ENCODE measurements at regions not wholly inside any gene's neighbourhood (a gene's known extent, or its start where the extent isn't known, plus 50 kb on each side); places are given as distances from the start of the nearest gene placed in this dataset.

DNA sequence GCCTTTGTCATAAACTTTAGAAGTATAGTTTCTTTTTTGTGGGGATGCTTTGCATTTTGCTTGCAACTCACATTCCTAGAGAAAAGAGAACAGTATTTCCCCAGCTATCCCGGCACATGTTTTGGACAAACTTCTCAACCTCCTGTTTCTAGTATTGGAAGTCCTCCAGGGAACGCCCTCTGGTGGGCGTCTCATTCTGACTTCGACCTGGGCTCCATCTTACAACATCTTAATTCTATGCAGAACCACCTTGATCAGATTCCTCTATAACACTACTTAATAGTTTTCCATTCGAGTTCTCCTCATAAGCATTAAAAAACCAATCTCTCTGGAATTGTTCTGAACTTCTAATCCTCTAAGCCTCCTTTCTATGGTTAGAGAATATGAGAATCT is 139.5 kb upstream of the FZD8 start:
- no peak overlapping the region for H3K4me3 ChIP-seq (ENCODE audit: insufficient read depth, low read depth, low read length)
- H3K9me3 ChIP-seq (ENCODE audit: control insufficient read depth, insufficient read depth, low read length): no peaks in the 10 kb centered on the region
- no peak overlapping the region for H2BK20ac ChIP-seq (ENCODE audit: low read depth, low read length)
- no peak overlapping the region for H2AK5ac ChIP-seq (ENCODE audit: low read depth, low read length)
- H3K79me1 ChIP-seq (ENCODE audit: low read depth in 1 of 2, low read length in 2 of 2): no peaks in the 10 kb centered on the region
- 80% methylated on average over 2 of the region's 5 CpGs; no CpG with 5 or more reads in 1 of the 2 experiments for WGBS, 2 experiments (ENCODE audit: extremely low coverage in 2 of 2, insufficient read length in 1 of 2)
- no peak overlapping the region for H4K91ac ChIP-seq (ENCODE audit: insufficient read depth, low read depth, low read length)
- H3K14ac ChIP-seq (replicated peaks; ENCODE audit: low read depth, low read length): no peak overlapping the region
- no peak for ATAC-seq (ENCODE audit: low read depth)
- peaks cover 2% of the 10 kb centered on the region; the same call in 1 of the 2 replicates for H3K27me3 ChIP-seq (ENCODE audit: control insufficient read depth, insufficient read depth, low read length)
- no peak overlapping the region for H4K5ac ChIP-seq (ENCODE audit: low read depth, low read length)
- no peak overlapping the region for H3K56ac ChIP-seq (ENCODE audit: extremely low read depth, insufficient read depth, low read length)
- no peak overlapping the region for H3K9ac ChIP-seq (ENCODE audit: low read depth, low read length)
- no peak overlapping the region for H2BK120ac ChIP-seq (ENCODE audit: low read depth, low read length)
- H2BK5ac ChIP-seq (ENCODE audit: low read depth, low read length, poor library complexity, severe bottlenecking): no peak overlapping the region
- no peak overlapping the region for H3K23ac ChIP-seq (ENCODE audit: low read depth, low read length)
- DNase-seq: no peak
- in situ Hi-C loops (cut with MboI; ENCODE audit: low sequenced_read_pairs): no loop called here
- no peak overlapping the region for H3K27ac ChIP-seq (ENCODE audit: insufficient read depth, low read length)
- H2BK15ac ChIP-seq (ENCODE audit: low read depth, low read length): no peak overlapping the region
- intact Hi-C loops (cut with micrococcal nuclease): no loop called here
- H2AFZ ChIP-seq (replicated peaks; ENCODE audit: low read length, poor library complexity): no peak overlapping the region
- H4K20me1 ChIP-seq (ENCODE audit: insufficient read depth, low read length): no peaks in the 10 kb centered on the region
- H3K18ac ChIP-seq (ENCODE audit: low read depth, low read length): no peak overlapping the region
- H3K36me3 ChIP-seq (ENCODE audit: control insufficient read depth, insufficient read depth, low read length): no peaks in the 10 kb centered on the region
- CTCF ChIA-PET: interaction anchor here (1.0 kb wide), 2 partner anchors 9 to 10 kb away, joined by 3 read pairs; no protein-coding TSS in a partner anchor
- H3K4me2 ChIP-seq (ENCODE audit: low read depth, low read length): no peak overlapping the region
- H3K4me1 ChIP-seq (ENCODE audit: control insufficient read depth, insufficient read depth, low read length): no peaks in the 10 kb centered on the region
- no peak for TF ChIP-seq NFE2L2 (IDR thresholded peaks at IDR 0.05; ENCODE audit: low read depth, low read length)
- TF ChIP-seq CTCF (conservative IDR thresholded peaks at IDR 0.05; ENCODE audit: low read depth, low read length): 0 out of 2 replicates have a peak, but pooled peaks have one; percentile 11
- BruUV-seq (replicated peaks): no TSS peak
- no peak overlapping the region for H4K8ac ChIP-seq (ENCODE audit: low read depth in 2 of 2, low read length in 2 of 2)
- no peak overlapping the region for H2AK9ac ChIP-seq (replicated peaks; ENCODE audit: low read depth, low read length, poor library complexity)
- H3K4ac ChIP-seq (ENCODE audit: low read depth, low read length): no peak overlapping the region
- POLR2A ChIA-PET (ENCODE audit: unreplicated experiment): no interaction called here
- no peaks in the 10 kb centered on the region for H3K9me1 ChIP-seq (ENCODE audit: insufficient read depth, low read length)
- dilution Hi-C loops (cut with HindIII; ENCODE audit: low sequenced_read_pairs, unreplicated experiment): no loop called here

Data from IMR-90 (cell line).